Caco-2 (cell line): ENCODE measurements at regions not wholly inside any gene's neighbourhood (a gene's known extent, or its start where the extent isn't known, plus 50 kb on each side); places are given as distances from the start of the nearest gene placed in this dataset.

Experiments used
- BruUV-seq: library from RNA; stranded (reverse); fragments of 400-500 nt; replicated peaks from 2 replicates; lab custom pipeline; 2021; lab: Mats Ljungman, UMichigan
- CTCF ChIA-PET: fragments of 300-600 bp; sonication (Branson Sonifier 250); formaldehyde crosslinking; loops from one replicate; lab custom pipeline; 2022; ENCODE audit warnings: antibody characterized with exemption; lab: Charles Lee
- POLR2A ChIA-PET: fragments of 300-600 bp; sonication (Branson Sonifier 250); formaldehyde crosslinking; loops from one replicate; lab custom pipeline; 2022; ENCODE audit warnings: antibody characterized with exemption; lab: Charles Lee
- DNase-seq, 2 experiments: peaks; one replicate each; pipeline versions ENCODE4 v3.0.0 to v3.0.0-alpha.2; 2020 to 2022
- H3K27me3 ChIP-seq: replicated peaks from 2 replicates; pipeline ENCODE4 v1.6.0; 2011; ENCODE audit warnings: low read length; ENCODE audit not compliant: control insufficient read depth, insufficient read depth
- H3K36me3 ChIP-seq: 2 replicates; pipeline ENCODE4 v1.5.1; 2011; ENCODE audit warnings: low read length; ENCODE audit not compliant: control insufficient read depth, insufficient read depth
- H3K4me1 ChIP-seq: fragments of 250-450 bp; sonication (Bioruptor Pico); 2 replicates; pipeline ENCODE4 v1.5.1; 2020; ENCODE audit warnings: mild to moderate bottlenecking
- H3K4me3 ChIP-seq: 2 replicates; pipeline ENCODE4 v1.5.1; 2011; ENCODE audit warnings: low read depth, mild to moderate bottlenecking, control low read depth, low read length
- H3K9me3 ChIP-seq: fragments of 250-450 bp; sonication (Bioruptor Pico); 2 replicates; pipeline ENCODE4 v1.5.1; 2020; ENCODE audit warnings: mild to moderate bottlenecking, moderate library complexity
- H3K27ac Mint-ChIP-seq: one replicate; pipeline ENCODE4 v1.8.0; 2022; ENCODE audit warnings: mixed read lengths; ENCODE audit not compliant: unreplicated experiment
- H3K27me3 Mint-ChIP-seq: one replicate; pipeline ENCODE4 v1.8.0; 2022; ENCODE audit warnings: mixed read lengths; ENCODE audit not compliant: insufficient read depth, unreplicated experiment
- H3K36me3 Mint-ChIP-seq: one replicate; pipeline ENCODE4 v1.8.0; 2022; ENCODE audit warnings: mild to moderate bottlenecking, mixed read lengths; ENCODE audit not compliant: insufficient read depth, unreplicated experiment
- H3K4me1 Mint-ChIP-seq: one replicate; pipeline ENCODE4 v1.8.0; 2022; ENCODE audit warnings: low read depth, mixed read lengths; ENCODE audit not compliant: unreplicated experiment
- H3K4me3 Mint-ChIP-seq: one replicate; pipeline ENCODE4 v1.8.0; 2022; ENCODE audit warnings: mild to moderate bottlenecking, moderate library complexity, mixed read lengths; ENCODE audit not compliant: unreplicated experiment
- H3K9me3 Mint-ChIP-seq: one replicate; pipeline ENCODE4 v1.8.0; 2022; ENCODE audit warnings: mixed read lengths; ENCODE audit not compliant: unreplicated experiment
- intact Hi-C: fragments of 100-400 bp; cut with micrococcal nuclease; formaldehyde crosslinking; loops from one replicate; pipeline ENCODE4 v1.10.0; 2022; ENCODE audit not compliant: unreplicated experiment
- TF ChIP-seq, protein P1 (sequence below), 2 experiments: fragments of 200-600 bp in 1 of 2; IDR thresholded peaks; 1 replicate in 1 of 2; 2 replicates in 1 of 2; pipeline versions ENCODE4 v1.5.1 to v1.8.0; 2011 to 2022; ENCODE audit warnings: antibody characterized with exemption in 1 of 2, control low read depth in 1 of 2, inconsistent platforms in 1 of 2, low read depth in 1 of 2, low read length in 1 of 2, mild to moderate bottlenecking in 1 of 2, moderate library complexity in 1 of 2; ENCODE audit not compliant: insufficient read depth in 1 of 2, severe bottlenecking in 1 of 2, unreplicated experiment in 1 of 2

GRCh38 chrX:45699158-45699557, 498.5 kb upstream of the DIPK2B start:
- Mint-ChIP-seq H3K27ac (no peak overlapping the region), H3K4me1 (no peaks in the 10 kb centered on the region), H3K4me3 (no peak overlapping the region), H3K9me3 (no peaks in the 10 kb centered on the region), H3K36me3 (no peaks in the 10 kb centered on the region), H3K27me3 (no peaks in the 10 kb centered on the region)
- no peaks in the 10 kb centered on the region for H3K36me3 ChIP-seq
- ChIA-PET POLR2A (no interaction called here), CTCF (no interaction called here)
- no peaks in the 10 kb centered on the region for H3K4me1 ChIP-seq
- H3K9me3 ChIP-seq: no peaks in the 10 kb centered on the region
- H3K4me3 ChIP-seq: no peak overlapping the region
- no peaks in the 10 kb centered on the region for H3K27me3 ChIP-seq
- BruUV-seq: no TSS peak
- TF ChIP-seq, protein P1, sequence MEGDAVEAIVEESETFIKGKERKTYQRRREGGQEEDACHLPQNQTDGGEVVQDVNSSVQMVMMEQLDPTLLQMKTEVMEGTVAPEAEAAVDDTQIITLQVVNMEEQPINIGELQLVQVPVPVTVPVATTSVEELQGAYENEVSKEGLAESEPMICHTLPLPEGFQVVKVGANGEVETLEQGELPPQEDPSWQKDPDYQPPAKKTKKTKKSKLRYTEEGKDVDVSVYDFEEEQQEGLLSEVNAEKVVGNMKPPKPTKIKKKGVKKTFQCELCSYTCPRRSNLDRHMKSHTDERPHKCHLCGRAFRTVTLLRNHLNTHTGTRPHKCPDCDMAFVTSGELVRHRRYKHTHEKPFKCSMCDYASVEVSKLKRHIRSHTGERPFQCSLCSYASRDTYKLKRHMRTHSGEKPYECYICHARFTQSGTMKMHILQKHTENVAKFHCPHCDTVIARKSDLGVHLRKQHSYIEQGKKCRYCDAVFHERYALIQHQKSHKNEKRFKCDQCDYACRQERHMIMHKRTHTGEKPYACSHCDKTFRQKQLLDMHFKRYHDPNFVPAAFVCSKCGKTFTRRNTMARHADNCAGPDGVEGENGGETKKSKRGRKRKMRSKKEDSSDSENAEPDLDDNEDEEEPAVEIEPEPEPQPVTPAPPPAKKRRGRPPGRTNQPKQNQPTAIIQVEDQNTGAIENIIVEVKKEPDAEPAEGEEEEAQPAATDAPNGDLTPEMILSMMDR (IDR thresholded peaks at IDR 0.05; ENCODE audit: insufficient read depth in 1 of 2, low read depth in 1 of 2, low read length in 1 of 2, severe bottlenecking in 1 of 2, unreplicated experiment in 1 of 2): no peak
- DNase-seq: no peak
- intact Hi-C loops: no loop called here

DNA sequence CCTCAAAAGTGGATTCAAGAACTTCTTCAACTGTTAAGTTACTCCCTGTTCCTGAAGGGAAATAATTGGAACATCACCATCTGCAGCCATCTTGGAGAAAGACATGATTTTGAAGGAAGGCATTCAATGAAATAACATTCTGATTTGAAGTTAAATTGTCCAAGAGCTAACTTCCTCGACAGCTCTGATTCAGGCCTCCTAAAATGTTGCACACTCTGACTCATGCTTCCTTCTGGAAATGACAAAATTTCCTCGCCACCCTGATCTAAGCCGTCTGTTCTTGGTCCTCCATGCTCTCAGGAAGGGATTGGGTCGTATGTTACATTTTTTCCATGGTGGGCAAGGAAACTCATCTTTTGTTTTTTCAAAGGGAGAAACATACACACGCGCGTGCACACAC, 496.9 kb upstream of the DIPK2B start:
- Mint-ChIP-seq H3K36me3 (no peaks in the 10 kb centered on the region), H3K4me1 (no peaks in the 10 kb centered on the region), H3K4me3 (no peak overlapping the region), H3K27me3 (no peaks in the 10 kb centered on the region), H3K9me3 (no peaks in the 10 kb centered on the region), H3K27ac (no peak overlapping the region)
- TF ChIP-seq, protein P1 (IDR thresholded peaks at IDR 0.05; ENCODE audit: insufficient read depth in 1 of 2, low read depth in 1 of 2, low read length in 1 of 2, severe bottlenecking in 1 of 2, unreplicated experiment in 1 of 2): no peak
- H3K4me3 ChIP-seq: no peak overlapping the region
- intact Hi-C loops: no loop called here
- H3K36me3 ChIP-seq: no peaks in the 10 kb centered on the region
- POLR2A ChIA-PET: no interaction called here
- BruUV-seq: no TSS peak
- no peaks in the 10 kb centered on the region for H3K4me1 ChIP-seq
- CTCF ChIA-PET: no interaction called here
- H3K9me3 ChIP-seq: no peaks in the 10 kb centered on the region
- no peak for DNase-seq
- no peaks in the 10 kb centered on the region for H3K27me3 ChIP-seq

GRCh38 chrX:45696736-45697135, 496.1 kb upstream of the DIPK2B start:
- Histone ChIP-seq H3K9me3 (no peaks in the 10 kb centered on the region), H3K27me3 (no peaks in the 10 kb centered on the region), H3K36me3 (no peaks in the 10 kb centered on the region), H3K4me1 (no peaks in the 10 kb centered on the region), H3K4me3 (no peak overlapping the region)
- no peak for DNase-seq
- POLR2A ChIA-PET: no interaction called here
- no TSS peak for BruUV-seq
- TF ChIP-seq, protein P1 (IDR thresholded peaks at IDR 0.05; ENCODE audit: insufficient read depth in 1 of 2, low read depth in 1 of 2, low read length in 1 of 2, severe bottlenecking in 1 of 2, unreplicated experiment in 1 of 2): no peak
- Mint-ChIP-seq H3K4me3 (no peak overlapping the region), H3K27me3 (no peaks in the 10 kb centered on the region), H3K4me1 (no peaks in the 10 kb centered on the region), H3K36me3 (no peaks in the 10 kb centered on the region), H3K9me3 (no peaks in the 10 kb centered on the region), H3K27ac (no peak overlapping the region)
- intact Hi-C loops: no loop called here
- CTCF ChIA-PET: no interaction called here
